SK-N-SH treated with all-trans-retinoic acid at 6 μM for 48 hours (cell line): ENCODE measurements at regions not wholly inside any gene's neighbourhood (a gene's known extent, or its start where the extent isn't known, plus 50 kb on each side); places are given as distances from the start of the nearest gene placed in this dataset.

ENCODE experiments used
- CSDC2 ChIP-seq: fragments of 250-450 bp; sonication (Bioruptor Pico); IDR thresholded peaks from 2 replicates; pipeline ENCODE4 v1.5.0; 2020; ENCODE audit warnings: mild to moderate bottlenecking, moderate library complexity
- PATZ1 ChIP-seq: fragments of 250-450 bp; sonication (Bioruptor Pico); IDR thresholded peaks from 2 replicates; pipeline ENCODE4 v1.8.0; 2020; ENCODE audit warnings: mild to moderate bottlenecking, moderate library complexity, borderline replicate concordance
- POU6F1 ChIP-seq: fragments of 250-450 bp; sonication (Bioruptor Pico); IDR thresholded peaks from 2 replicates; pipeline ENCODE4 v1.8.0; 2021; ENCODE audit warnings: low read depth, mild to moderate bottlenecking, moderate library complexity, borderline replicate concordance
- PPARA ChIP-seq: fragments of 250-450 bp; sonication (Bioruptor Pico); IDR thresholded peaks from 2 replicates; pipeline ENCODE4 v1.5.0; 2020; ENCODE audit warnings: mild to moderate bottlenecking, borderline replicate concordance
- TCF4 ChIP-seq: fragments of 250-450 bp; sonication (Bioruptor Pico); IDR thresholded peaks from 2 replicates; pipeline ENCODE4 v1.8.0; 2021; ENCODE audit warnings: mild to moderate bottlenecking, moderate library complexity, borderline replicate concordance
- TF ChIP-seq, protein P1 (sequence below): fragments of 250-450 bp; sonication (Bioruptor Pico); IDR thresholded peaks from 2 replicates; pipeline ENCODE4 v1.5.1; 2021; ENCODE audit warnings: mild to moderate bottlenecking, moderate library complexity

- TF ChIP-seq, protein P1, sequence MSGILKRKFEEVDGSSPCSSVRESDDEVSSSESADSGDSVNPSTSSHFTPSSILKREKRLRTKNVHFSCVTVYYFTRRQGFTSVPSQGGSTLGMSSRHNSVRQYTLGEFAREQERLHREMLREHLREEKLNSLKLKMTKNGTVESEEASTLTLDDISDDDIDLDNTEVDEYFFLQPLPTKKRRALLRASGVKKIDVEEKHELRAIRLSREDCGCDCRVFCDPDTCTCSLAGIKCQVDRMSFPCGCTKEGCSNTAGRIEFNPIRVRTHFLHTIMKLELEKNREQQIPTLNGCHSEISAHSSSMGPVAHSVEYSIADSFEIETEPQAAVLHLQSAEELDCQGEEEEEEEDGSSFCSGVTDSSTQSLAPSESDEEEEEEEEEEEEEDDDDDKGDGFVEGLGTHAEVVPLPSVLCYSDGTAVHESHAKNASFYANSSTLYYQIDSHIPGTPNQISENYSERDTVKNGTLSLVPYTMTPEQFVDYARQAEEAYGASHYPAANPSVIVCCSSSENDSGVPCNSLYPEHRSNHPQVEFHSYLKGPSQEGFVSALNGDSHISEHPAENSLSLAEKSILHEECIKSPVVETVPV (CRISPR knock-in tag), result no peak
- TF ChIP-seq PPARA (CRISPR knock-in tag) (no peak), PATZ1 (CRISPR knock-in tag) (no peak), CSDC2 (no peak), POU6F1 (CRISPR knock-in tag) (no peak), TCF4 (CRISPR knock-in tag) (no peak)
These were observed 1413.2 kb upstream of the MAP3K7 start for GRCh38 chr6:92000112-92000511.
